Gastrocnemius medialis (tissue), 4 donors: ENCODE measurements at regions not wholly inside any gene's neighbourhood (a gene's known extent, or its start where the extent isn't known, plus 50 kb on each side); places are given as distances from the start of the nearest gene placed in this dataset.

ENCODE experiments used
- POLR2A ChIP-seq, 2 donors: fragments of 450-650 bp; IDR thresholded peaks; one replicate each; pipeline ENCODE4 v1.6.1; 2017; ENCODE audit warnings: antibody characterized with exemption in 2 of 2, mild to moderate bottlenecking in 2 of 2, moderate library complexity in 2 of 2
- TF ChIP-seq, protein P1 (sequence below), 5 experiments: fragments of 450-650 bp in 3 of 5; fragments of 200-600 bp in 2 of 5; sonication (generic) in 2 of 5; IDR thresholded peaks in 4 of 5; conservative IDR thresholded peaks in 1 of 5; 1 replicate in 4 of 5; 2 replicates in 1 of 5; pipeline ENCODE4 v1.5.1; 2016 to 2019; ENCODE audit warnings: antibody characterized with exemption in 5 of 5, mild to moderate bottlenecking in 3 of 5, moderate library complexity in 3 of 5

GRCh38 chr2:150585221-150585971 is 97.9 kb upstream of the RND3 start:
- TF ChIP-seq, protein P1, sequence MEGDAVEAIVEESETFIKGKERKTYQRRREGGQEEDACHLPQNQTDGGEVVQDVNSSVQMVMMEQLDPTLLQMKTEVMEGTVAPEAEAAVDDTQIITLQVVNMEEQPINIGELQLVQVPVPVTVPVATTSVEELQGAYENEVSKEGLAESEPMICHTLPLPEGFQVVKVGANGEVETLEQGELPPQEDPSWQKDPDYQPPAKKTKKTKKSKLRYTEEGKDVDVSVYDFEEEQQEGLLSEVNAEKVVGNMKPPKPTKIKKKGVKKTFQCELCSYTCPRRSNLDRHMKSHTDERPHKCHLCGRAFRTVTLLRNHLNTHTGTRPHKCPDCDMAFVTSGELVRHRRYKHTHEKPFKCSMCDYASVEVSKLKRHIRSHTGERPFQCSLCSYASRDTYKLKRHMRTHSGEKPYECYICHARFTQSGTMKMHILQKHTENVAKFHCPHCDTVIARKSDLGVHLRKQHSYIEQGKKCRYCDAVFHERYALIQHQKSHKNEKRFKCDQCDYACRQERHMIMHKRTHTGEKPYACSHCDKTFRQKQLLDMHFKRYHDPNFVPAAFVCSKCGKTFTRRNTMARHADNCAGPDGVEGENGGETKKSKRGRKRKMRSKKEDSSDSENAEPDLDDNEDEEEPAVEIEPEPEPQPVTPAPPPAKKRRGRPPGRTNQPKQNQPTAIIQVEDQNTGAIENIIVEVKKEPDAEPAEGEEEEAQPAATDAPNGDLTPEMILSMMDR (IDR thresholded peaks at IDR 0.05 in 4 of 5, conservative IDR thresholded peaks at IDR 0.05 in 1 of 5) = no peak
- TF ChIP-seq POLR2A (IDR thresholded peaks at IDR 0.05) = no peak
